K562 (cell line): ENCODE measurements at regions not wholly inside any gene's neighbourhood (a gene's known extent, or its start where the extent isn't known, plus 50 kb on each side); places are given as distances from the start of the nearest gene placed in this dataset.

Experiments
- BMI1 ChIP-seq: fragments of 150-350 bp; IDR thresholded peaks from 2 replicates; pipeline ENCODE4 v1.6.1; 2014; ENCODE audit warnings: low read length
- ELF1 ChIP-seq: fragments of 200-800 bp; sonication (Bioruptor generic); IDR thresholded peaks from 2 replicates; pipeline ENCODE4 v1.6.1; 2016; ENCODE audit warnings: missing genetic modification characterization, missing compliant biosample characterization
- GATAD2B ChIP-seq: fragments of 450-650 bp; IDR thresholded peaks from 2 replicates; pipeline ENCODE4 v1.6.1; 2017; ENCODE audit warnings: mild to moderate bottlenecking, borderline replicate concordance
- NCOA1 ChIP-seq: fragments of 450-650 bp; IDR thresholded peaks from 2 replicates; pipeline ENCODE4 v1.6.1; 2016; ENCODE audit warnings: low read depth
- TF ChIP-seq, protein P1 (sequence below): fragments of 250-450 bp; sonication (Bioruptor Pico); IDR thresholded peaks from 2 replicates; pipeline ENCODE4 v1.5.0; 2020; ENCODE audit warnings: mild to moderate bottlenecking, borderline replicate concordance
- TF ChIP-seq, protein P2 (sequence below): sonication (generic); formaldehyde crosslinking; IDR thresholded peaks from 2 replicates; pipeline ENCODE4 v1.9.0; 2022; ENCODE audit warnings: mild to moderate bottlenecking, missing genetic modification reagents
- TF ChIP-seq, protein P3 (sequence below), 2 experiments: fragments of 450-650 bp; formaldehyde crosslinking in 1 of 2; IDR thresholded peaks; 2 replicates each; pipeline versions ENCODE4 v1.4.0 to v1.6.1; 2014 to 2020; ENCODE audit warnings: mild to moderate bottlenecking in 2 of 2, borderline replicate concordance in 1 of 2, low read depth in 1 of 2
- TF ChIP-seq, protein P4 (sequence below), 2 experiments: fragments of 450-650 bp in 1 of 2; sonication (generic) in 1 of 2; formaldehyde crosslinking; conservative IDR thresholded peaks; 2 replicates each; pipeline versions ENCODE4 v1.4.0 to v1.8.1; 2020 to 2022; ENCODE audit warnings: mild to moderate bottlenecking in 1 of 2, missing genetic modification reagents in 1 of 2

DNA sequence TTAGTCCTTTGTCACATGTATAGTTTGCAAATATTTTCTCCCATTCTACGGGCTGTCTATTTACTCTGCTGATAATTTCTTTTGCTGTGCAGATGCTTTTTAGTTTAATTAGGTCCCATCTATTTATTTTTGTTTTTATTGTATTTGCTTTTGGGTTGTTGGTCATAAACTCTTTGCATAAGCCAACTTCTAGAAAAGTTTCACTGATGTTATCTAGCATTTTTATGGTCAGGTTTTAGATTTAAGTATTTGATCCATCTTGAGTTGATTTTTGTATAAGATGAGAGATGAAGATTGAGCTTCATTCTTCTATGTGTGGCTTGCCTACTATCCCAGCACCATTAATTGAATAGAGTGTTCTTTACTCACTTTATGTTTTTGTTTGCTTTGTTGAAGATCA lies 1008.4 kb upstream of the ATXN7L3B start (continued):
- TF ChIP-seq, protein P1, sequence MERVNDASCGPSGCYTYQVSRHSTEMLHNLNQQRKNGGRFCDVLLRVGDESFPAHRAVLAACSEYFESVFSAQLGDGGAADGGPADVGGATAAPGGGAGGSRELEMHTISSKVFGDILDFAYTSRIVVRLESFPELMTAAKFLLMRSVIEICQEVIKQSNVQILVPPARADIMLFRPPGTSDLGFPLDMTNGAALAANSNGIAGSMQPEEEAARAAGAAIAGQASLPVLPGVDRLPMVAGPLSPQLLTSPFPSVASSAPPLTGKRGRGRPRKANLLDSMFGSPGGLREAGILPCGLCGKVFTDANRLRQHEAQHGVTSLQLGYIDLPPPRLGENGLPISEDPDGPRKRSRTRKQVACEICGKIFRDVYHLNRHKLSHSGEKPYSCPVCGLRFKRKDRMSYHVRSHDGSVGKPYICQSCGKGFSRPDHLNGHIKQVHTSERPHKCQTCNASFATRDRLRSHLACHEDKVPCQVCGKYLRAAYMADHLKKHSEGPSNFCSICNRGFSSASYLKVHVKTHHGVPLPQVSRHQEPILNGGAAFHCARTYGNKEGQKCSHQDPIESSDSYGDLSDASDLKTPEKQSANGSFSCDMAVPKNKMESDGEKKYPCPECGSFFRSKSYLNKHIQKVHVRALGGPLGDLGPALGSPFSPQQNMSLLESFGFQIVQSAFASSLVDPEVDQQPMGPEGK (CRISPR knock-in tag) = no peak
- TF ChIP-seq, protein P2, sequence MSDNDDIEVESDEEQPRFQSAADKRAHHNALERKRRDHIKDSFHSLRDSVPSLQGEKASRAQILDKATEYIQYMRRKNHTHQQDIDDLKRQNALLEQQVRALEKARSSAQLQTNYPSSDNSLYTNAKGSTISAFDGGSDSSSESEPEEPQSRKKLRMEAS (CRISPR knock-in tag) = no peak
- TF ChIP-seq ELF1 (tag) (no peak), NCOA1 (no peak), GATAD2B (no peak), BMI1 (no peak)
- TF ChIP-seq, protein P3, sequence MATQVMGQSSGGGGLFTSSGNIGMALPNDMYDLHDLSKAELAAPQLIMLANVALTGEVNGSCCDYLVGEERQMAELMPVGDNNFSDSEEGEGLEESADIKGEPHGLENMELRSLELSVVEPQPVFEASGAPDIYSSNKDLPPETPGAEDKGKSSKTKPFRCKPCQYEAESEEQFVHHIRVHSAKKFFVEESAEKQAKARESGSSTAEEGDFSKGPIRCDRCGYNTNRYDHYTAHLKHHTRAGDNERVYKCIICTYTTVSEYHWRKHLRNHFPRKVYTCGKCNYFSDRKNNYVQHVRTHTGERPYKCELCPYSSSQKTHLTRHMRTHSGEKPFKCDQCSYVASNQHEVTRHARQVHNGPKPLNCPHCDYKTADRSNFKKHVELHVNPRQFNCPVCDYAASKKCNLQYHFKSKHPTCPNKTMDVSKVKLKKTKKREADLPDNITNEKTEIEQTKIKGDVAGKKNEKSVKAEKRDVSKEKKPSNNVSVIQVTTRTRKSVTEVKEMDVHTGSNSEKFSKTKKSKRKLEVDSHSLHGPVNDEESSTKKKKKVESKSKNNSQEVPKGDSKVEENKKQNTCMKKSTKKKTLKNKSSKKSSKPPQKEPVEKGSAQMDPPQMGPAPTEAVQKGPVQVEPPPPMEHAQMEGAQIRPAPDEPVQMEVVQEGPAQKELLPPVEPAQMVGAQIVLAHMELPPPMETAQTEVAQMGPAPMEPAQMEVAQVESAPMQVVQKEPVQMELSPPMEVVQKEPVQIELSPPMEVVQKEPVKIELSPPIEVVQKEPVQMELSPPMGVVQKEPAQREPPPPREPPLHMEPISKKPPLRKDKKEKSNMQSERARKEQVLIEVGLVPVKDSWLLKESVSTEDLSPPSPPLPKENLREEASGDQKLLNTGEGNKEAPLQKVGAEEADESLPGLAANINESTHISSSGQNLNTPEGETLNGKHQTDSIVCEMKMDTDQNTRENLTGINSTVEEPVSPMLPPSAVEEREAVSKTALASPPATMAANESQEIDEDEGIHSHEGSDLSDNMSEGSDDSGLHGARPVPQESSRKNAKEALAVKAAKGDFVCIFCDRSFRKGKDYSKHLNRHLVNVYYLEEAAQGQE (IDR thresholded peaks at IDR 0.05; ENCODE audit: borderline replicate concordance) = no peak
- TF ChIP-seq, protein P3 (CRISPR knock-in tag; IDR thresholded peaks at IDR 0.05; ENCODE audit: low read depth) = no peak
- TF ChIP-seq, protein P4, sequence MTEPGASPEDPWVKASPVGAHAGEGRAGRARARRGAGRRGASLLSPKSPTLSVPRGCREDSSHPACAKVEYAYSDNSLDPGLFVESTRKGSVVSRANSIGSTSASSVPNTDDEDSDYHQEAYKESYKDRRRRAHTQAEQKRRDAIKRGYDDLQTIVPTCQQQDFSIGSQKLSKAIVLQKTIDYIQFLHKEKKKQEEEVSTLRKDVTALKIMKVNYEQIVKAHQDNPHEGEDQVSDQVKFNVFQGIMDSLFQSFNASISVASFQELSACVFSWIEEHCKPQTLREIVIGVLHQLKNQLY (CRISPR knock-in tag; conservative IDR thresholded peaks at IDR 0.05) = no peak
